Colonic mucosa (tissue), 4 donors: ENCODE measurements at regions not wholly inside any gene's neighbourhood (a gene's known extent, or its start where the extent isn't known, plus 50 kb on each side); places are given as distances from the start of the nearest gene placed in this dataset.

Experiments
- DNase-seq: peaks from one replicate; pipeline ENCODE4 v3.0.0-alpha.2; 2020
- H3K27ac ChIP-seq: fragments of 200-600 bp; one replicate; pipeline ENCODE4 v1.8.0; 2021
- H3K27me3 ChIP-seq: fragments of 200-600 bp; one replicate; pipeline ENCODE4 v1.8.0; 2021
- H3K36me3 ChIP-seq: fragments of 200-600 bp; one replicate; pipeline ENCODE4 v1.8.0; 2021
- H3K4me1 ChIP-seq: fragments of 200-600 bp; one replicate; pipeline ENCODE4 v1.8.0; 2021; ENCODE audit warnings: mild to moderate bottlenecking
- H3K4me3 ChIP-seq: fragments of 200-600 bp; one replicate; pipeline ENCODE4 v1.8.0; 2021
- H3K9ac ChIP-seq, 2 donors: one replicate each; pipeline ENCODE4 v1.7.0; 2013; ENCODE audit warnings: control low read depth in 2 of 2, low read depth in 2 of 2, low read length in 2 of 2
- H3K9me3 ChIP-seq: fragments of 200-600 bp; one replicate; pipeline ENCODE4 v1.8.0; 2021
- intact Hi-C: fragments of 100-400 bp; cut with DNase I; formaldehyde crosslinking; loops from one replicate; pipeline ENCODE4 v1.14.1; 2022
- TF ChIP-seq, protein P1 (sequence below): fragments of 200-600 bp; IDR thresholded peaks from one replicate; pipeline ENCODE4 v1.8.0; 2022; ENCODE audit warnings: antibody characterized with exemption, mild to moderate bottlenecking
- donor health status: healthy.
- donor health status: DM: no; HTN: no; CAD: no.
- donor health status: DM: no; HTN: no; CAD: no.

- Histone ChIP-seq H3K27me3 (no peaks in the 10 kb centered on the region), H3K9ac (no peak overlapping the region), H3K9me3 (no peaks in the 10 kb centered on the region), H3K4me3 (no peak overlapping the region), H3K27ac (no peak overlapping the region), H3K36me3 (no peaks in the 10 kb centered on the region), H3K4me1 (peaks cover 15% of the 10 kb centered on the region)
- intact Hi-C loops, result no loop called here
- DNase-seq, result no peak
- TF ChIP-seq, protein P1, sequence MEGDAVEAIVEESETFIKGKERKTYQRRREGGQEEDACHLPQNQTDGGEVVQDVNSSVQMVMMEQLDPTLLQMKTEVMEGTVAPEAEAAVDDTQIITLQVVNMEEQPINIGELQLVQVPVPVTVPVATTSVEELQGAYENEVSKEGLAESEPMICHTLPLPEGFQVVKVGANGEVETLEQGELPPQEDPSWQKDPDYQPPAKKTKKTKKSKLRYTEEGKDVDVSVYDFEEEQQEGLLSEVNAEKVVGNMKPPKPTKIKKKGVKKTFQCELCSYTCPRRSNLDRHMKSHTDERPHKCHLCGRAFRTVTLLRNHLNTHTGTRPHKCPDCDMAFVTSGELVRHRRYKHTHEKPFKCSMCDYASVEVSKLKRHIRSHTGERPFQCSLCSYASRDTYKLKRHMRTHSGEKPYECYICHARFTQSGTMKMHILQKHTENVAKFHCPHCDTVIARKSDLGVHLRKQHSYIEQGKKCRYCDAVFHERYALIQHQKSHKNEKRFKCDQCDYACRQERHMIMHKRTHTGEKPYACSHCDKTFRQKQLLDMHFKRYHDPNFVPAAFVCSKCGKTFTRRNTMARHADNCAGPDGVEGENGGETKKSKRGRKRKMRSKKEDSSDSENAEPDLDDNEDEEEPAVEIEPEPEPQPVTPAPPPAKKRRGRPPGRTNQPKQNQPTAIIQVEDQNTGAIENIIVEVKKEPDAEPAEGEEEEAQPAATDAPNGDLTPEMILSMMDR, result no peak
Measured at GRCh38 chr11:8792710-8793109, 110.1 kb downstream of the RPL27A start.

DNA sequence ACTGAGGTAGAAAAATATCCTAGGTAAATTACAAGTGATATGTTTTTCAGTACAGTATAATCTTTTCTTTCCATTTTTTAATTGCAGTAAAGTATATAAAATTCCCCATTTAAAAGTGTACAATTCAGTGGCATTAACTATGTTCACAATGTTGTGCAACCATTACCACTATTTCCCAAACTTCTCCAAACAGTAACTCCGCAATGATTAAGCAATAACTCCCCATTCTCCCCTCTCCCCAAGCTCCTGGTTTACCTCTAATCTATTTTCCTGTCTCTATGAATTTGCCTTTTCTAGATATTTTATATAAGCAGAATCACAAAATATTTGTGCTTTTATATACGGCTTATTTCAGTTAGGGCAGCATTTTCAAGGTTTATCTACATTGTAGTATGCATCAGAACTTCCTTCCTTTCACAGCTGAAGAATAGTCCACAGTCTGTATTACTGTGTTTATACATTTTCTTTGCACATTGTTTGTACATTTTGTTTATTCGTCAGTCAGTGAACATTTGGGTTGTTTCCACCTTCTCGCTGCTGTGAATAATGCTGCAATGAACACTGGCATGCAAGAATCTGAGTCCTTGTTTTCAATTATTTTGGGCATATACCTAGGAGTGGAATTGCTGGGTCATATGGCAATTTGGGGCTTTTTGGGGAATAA is 110.7 kb downstream of the RPL27A start:
- Histone ChIP-seq H3K36me3 (no peaks in the 10 kb centered on the region), H3K27me3 (no peaks in the 10 kb centered on the region), H3K4me1 (peaks cover 15% of the 10 kb centered on the region), H3K9ac (no peak overlapping the region), H3K27ac (peak overlapping the region; percentile 14), H3K9me3 (no peaks in the 10 kb centered on the region), H3K4me3 (no peak overlapping the region)
- TF ChIP-seq, protein P1, result no peak
- intact Hi-C loops, result no loop called here
- DNase-seq, result no peak

- Histone ChIP-seq H3K4me1 (peaks cover 15% of the 10 kb centered on the region), H3K27me3 (no peaks in the 10 kb centered on the region), H3K9ac (peak overlapping the region in 1 of 2 donors; percentile 60), H3K4me3 (no peak overlapping the region), H3K36me3 (no peaks in the 10 kb centered on the region), H3K9me3 (no peaks in the 10 kb centered on the region), H3K27ac (peak overlapping the region; percentile 59)
- TF ChIP-seq, protein P1, result no peak
- no peak for DNase-seq
- intact Hi-C loops, result no loop called here
Measured at GRCh38 chr11:8794126-8794525, 111.5 kb downstream of the RPL27A start.

- peak; percentile 74 for DNase-seq
- H3K4me1 ChIP-seq, result peaks cover 15% of the 10 kb centered on the region
- H3K9me3 ChIP-seq, result no peaks in the 10 kb centered on the region
- no peaks in the 10 kb centered on the region for H3K36me3 ChIP-seq
- H3K4me3 ChIP-seq, result no peak overlapping the region
- H3K9ac ChIP-seq, result peak overlapping the region in 1 of 2 donors; percentile 60
- intact Hi-C loops, result no loop called here
- no peaks in the 10 kb centered on the region for H3K27me3 ChIP-seq
- TF ChIP-seq, protein P1, result peak; percentile 39
- H3K27ac ChIP-seq, result peak overlapping the region; percentile 59
Measured at GRCh38 chr11:8794677-8795103, 112.1 kb downstream of the RPL27A start.

DNA sequence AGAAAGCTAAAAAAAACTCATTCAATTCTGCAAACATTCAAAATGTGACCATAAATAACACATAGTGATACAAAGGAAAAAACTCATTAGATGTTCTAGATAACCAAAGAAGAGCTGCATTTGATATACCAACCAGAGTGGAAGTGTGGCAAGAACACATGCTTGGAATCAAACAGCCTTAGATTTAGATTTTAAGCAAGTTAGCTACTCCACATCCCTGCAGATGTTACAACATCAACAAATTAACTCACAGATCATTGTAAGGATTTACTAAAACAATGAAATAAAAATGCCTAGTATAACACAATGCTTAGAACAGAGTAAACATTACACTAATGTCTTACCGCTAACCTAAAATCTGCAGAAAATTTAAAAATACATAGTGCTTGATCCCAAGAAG is 114.0 kb upstream of the AKIP1 start:
- Histone ChIP-seq H3K4me1 (peaks cover 15% of the 10 kb centered on the region), H3K9ac (no peak overlapping the region), H3K9me3 (no peaks in the 10 kb centered on the region), H3K4me3 (no peak overlapping the region), H3K27ac (no peak overlapping the region), H3K36me3 (no peaks in the 10 kb centered on the region), H3K27me3 (no peaks in the 10 kb centered on the region)
- no peak for DNase-seq
- TF ChIP-seq, protein P1, result no peak
- intact Hi-C loops, result no loop called here
